ENCODE measurements at regions not wholly inside any gene's neighbourhood (a gene's known extent, or its start where the extent isn't known, plus 50 kb on each side); places are given as distances from the start of the nearest gene placed in this dataset.

GRCh38 chr2:237205043-237205541 is 119.4 kb downstream of the COPS8 start:
- intact Hi-C loops (cut with micrococcal nuclease), result no loop called here
- TF ChIP-seq, protein P1, sequence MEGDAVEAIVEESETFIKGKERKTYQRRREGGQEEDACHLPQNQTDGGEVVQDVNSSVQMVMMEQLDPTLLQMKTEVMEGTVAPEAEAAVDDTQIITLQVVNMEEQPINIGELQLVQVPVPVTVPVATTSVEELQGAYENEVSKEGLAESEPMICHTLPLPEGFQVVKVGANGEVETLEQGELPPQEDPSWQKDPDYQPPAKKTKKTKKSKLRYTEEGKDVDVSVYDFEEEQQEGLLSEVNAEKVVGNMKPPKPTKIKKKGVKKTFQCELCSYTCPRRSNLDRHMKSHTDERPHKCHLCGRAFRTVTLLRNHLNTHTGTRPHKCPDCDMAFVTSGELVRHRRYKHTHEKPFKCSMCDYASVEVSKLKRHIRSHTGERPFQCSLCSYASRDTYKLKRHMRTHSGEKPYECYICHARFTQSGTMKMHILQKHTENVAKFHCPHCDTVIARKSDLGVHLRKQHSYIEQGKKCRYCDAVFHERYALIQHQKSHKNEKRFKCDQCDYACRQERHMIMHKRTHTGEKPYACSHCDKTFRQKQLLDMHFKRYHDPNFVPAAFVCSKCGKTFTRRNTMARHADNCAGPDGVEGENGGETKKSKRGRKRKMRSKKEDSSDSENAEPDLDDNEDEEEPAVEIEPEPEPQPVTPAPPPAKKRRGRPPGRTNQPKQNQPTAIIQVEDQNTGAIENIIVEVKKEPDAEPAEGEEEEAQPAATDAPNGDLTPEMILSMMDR (IDR thresholded peaks at IDR 0.05), result no peak
- DNase-seq, result no peak
- Mint-ChIP-seq H3K4me1 (no peaks in the 10 kb centered on the region), H3K27ac (no peak overlapping the region), H3K9me3 (peaks cover 0 to 5% (median 0%) of the 10 kb centered on the region in 7 donors), H3K36me3 (no peaks in the 10 kb centered on the region), H3K4me3 (no peak overlapping the region), H3K27me3 (ENCODE audit: low read depth in 3 of 3) (peaks cover 9 to 16% (median 15%) of the 10 kb centered on the region in 3 donors)
- Histone ChIP-seq H3K27ac (ENCODE audit: low read depth in 1 of 2, low read length in 2 of 2) (no peak overlapping the region), H3K27me3 (ENCODE audit: control insufficient read depth in 2 of 2, insufficient read depth in 2 of 2, low read length in 2 of 2) (no peaks in the 10 kb centered on the region), H3K79me2 (ENCODE audit: insufficient read depth, low read length) (no peaks in the 10 kb centered on the region), H3K9ac (ENCODE audit: insufficient read depth, low read length, poor library complexity, severe bottlenecking) (no peak overlapping the region), H3K4me3 (replicated peaks in 1 of 3; ENCODE audit: low read depth in 2 of 3, low read length in 3 of 3) (no peak overlapping the region), H3K4me1 (ENCODE audit: control insufficient read depth in 1 of 2, insufficient read depth in 2 of 2, low read length in 2 of 2) (no peaks in the 10 kb centered on the region), H2AFZ (ENCODE audit: insufficient read depth, low read depth, low read length, poor library complexity, severe bottlenecking) (no peak overlapping the region), H3K4me2 (replicated peaks; ENCODE audit: extremely low read depth, low read length, poor library complexity, severe bottlenecking) (no peak overlapping the region), H3K36me3 (replicated peaks in 1 of 2; ENCODE audit: control insufficient read depth in 1 of 2, insufficient read depth in 2 of 2, low read length in 2 of 2) (no peaks in the 10 kb centered on the region), H3K9me3 (replicated peaks in 1 of 2; ENCODE audit: control insufficient read depth in 1 of 2, insufficient read depth in 1 of 2, low read length in 2 of 2) (no peaks in the 10 kb centered on the region), H4K20me1 (ENCODE audit: insufficient read depth, low read length) (no peaks in the 10 kb centered on the region)
- 92% methylated on average over 8 of the region's 8 CpGs for WGBS (ENCODE audit: insufficient coverage)

GRCh38 chr2:237205561-237205971 is 119.9 kb downstream of the COPS8 start:
- WGBS (ENCODE audit: insufficient coverage), result 95% methylated on average over 6 of the region's 8 CpGs
- H2AFZ ChIP-seq (ENCODE audit: insufficient read depth, low read depth, low read length, poor library complexity, severe bottlenecking), result no peak overlapping the region
- peaks cover 0 to 3% (median 0%) of the 10 kb centered on the region in 7 donors for H3K9me3 Mint-ChIP-seq
- H3K27ac Mint-ChIP-seq, result no peak overlapping the region
- H3K4me3 ChIP-seq (replicated peaks in 1 of 3; ENCODE audit: low read depth in 2 of 3, low read length in 3 of 3), result no peak overlapping the region
- H3K79me2 ChIP-seq (ENCODE audit: insufficient read depth, low read length), result no peaks in the 10 kb centered on the region
- intact Hi-C loops (cut with micrococcal nuclease), result no loop called here
- no peaks in the 10 kb centered on the region for H3K36me3 Mint-ChIP-seq
- H3K4me2 ChIP-seq (replicated peaks; ENCODE audit: extremely low read depth, low read length, poor library complexity, severe bottlenecking), result no peak overlapping the region
- H3K4me1 ChIP-seq (ENCODE audit: control insufficient read depth in 1 of 2, insufficient read depth in 2 of 2, low read length in 2 of 2), result no peaks in the 10 kb centered on the region
- H3K9ac ChIP-seq (ENCODE audit: insufficient read depth, low read length, poor library complexity, severe bottlenecking), result no peak overlapping the region
- H3K27ac ChIP-seq (ENCODE audit: low read depth in 1 of 2, low read length in 2 of 2), result no peak overlapping the region
- H3K9me3 ChIP-seq (replicated peaks in 1 of 2; ENCODE audit: control insufficient read depth in 1 of 2, insufficient read depth in 1 of 2, low read length in 2 of 2), result no peaks in the 10 kb centered on the region
- no peak for DNase-seq
- H4K20me1 ChIP-seq (ENCODE audit: insufficient read depth, low read length), result no peaks in the 10 kb centered on the region
- TF ChIP-seq, protein P1 (IDR thresholded peaks at IDR 0.05), result no peak
- H3K27me3 ChIP-seq (ENCODE audit: control insufficient read depth in 2 of 2, insufficient read depth in 2 of 2, low read length in 2 of 2), result no peaks in the 10 kb centered on the region
- no peaks in the 10 kb centered on the region for H3K4me1 Mint-ChIP-seq
- peaks cover 9 to 16% (median 13%) of the 10 kb centered on the region in 3 donors for H3K27me3 Mint-ChIP-seq (ENCODE audit: low read depth in 3 of 3)
- H3K4me3 Mint-ChIP-seq, result no peak overlapping the region
- no peaks in the 10 kb centered on the region for H3K36me3 ChIP-seq (replicated peaks in 1 of 2; ENCODE audit: control insufficient read depth in 1 of 2, insufficient read depth in 2 of 2, low read length in 2 of 2)
